ENCODE measurements at regions not wholly inside any gene's neighbourhood (a gene's known extent, or its start where the extent isn't known, plus 50 kb on each side); places are given as distances from the start of the nearest gene placed in this dataset.

- TF ChIP-seq CTCF (conservative IDR thresholded peaks at IDR 0.05; ENCODE audit: low read depth, low read length): no peak
- TF ChIP-seq MXI1 (IDR thresholded peaks at IDR 0.05; ENCODE audit: borderline replicate concordance, low read depth, low read length): no peak
- no peak for TF ChIP-seq MAFK (IDR thresholded peaks at IDR 0.05; ENCODE audit: low read depth, low read length)
- TF ChIP-seq, protein P1, sequence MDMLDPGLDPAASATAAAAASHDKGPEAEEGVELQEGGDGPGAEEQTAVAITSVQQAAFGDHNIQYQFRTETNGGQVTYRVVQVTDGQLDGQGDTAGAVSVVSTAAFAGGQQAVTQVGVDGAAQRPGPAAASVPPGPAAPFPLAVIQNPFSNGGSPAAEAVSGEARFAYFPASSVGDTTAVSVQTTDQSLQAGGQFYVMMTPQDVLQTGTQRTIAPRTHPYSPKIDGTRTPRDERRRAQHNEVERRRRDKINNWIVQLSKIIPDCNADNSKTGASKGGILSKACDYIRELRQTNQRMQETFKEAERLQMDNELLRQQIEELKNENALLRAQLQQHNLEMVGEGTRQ (IDR thresholded peaks at IDR 0.05; ENCODE audit: low read depth, low read length): no peak
- TF ChIP-seq MAZ (IDR thresholded peaks at IDR 0.05; ENCODE audit: borderline replicate concordance, low read depth, low read length): no peak
- no peak for TF ChIP-seq POLR2A (IDR thresholded peaks at IDR 0.05; ENCODE audit: low read depth, low read length)
- TF ChIP-seq NFE2L2 (IDR thresholded peaks at IDR 0.05; ENCODE audit: low read depth, low read length): no peak
- no peak for TF ChIP-seq RAD21 (IDR thresholded peaks at IDR 0.05; ENCODE audit: low read length)
These were observed 279.4 kb downstream of the PARN start for GRCh38 chr16:14350626-14351025.
